ENCODE measurements at regions not wholly inside any gene's neighbourhood (a gene's known extent, or its start where the extent isn't known, plus 50 kb on each side); places are given as distances from the start of the nearest gene placed in this dataset.

GRCh38 chr15:38646716-38647115 is 82.1 kb upstream of the RASGRP1 start:
- TF ChIP-seq, protein P1, sequence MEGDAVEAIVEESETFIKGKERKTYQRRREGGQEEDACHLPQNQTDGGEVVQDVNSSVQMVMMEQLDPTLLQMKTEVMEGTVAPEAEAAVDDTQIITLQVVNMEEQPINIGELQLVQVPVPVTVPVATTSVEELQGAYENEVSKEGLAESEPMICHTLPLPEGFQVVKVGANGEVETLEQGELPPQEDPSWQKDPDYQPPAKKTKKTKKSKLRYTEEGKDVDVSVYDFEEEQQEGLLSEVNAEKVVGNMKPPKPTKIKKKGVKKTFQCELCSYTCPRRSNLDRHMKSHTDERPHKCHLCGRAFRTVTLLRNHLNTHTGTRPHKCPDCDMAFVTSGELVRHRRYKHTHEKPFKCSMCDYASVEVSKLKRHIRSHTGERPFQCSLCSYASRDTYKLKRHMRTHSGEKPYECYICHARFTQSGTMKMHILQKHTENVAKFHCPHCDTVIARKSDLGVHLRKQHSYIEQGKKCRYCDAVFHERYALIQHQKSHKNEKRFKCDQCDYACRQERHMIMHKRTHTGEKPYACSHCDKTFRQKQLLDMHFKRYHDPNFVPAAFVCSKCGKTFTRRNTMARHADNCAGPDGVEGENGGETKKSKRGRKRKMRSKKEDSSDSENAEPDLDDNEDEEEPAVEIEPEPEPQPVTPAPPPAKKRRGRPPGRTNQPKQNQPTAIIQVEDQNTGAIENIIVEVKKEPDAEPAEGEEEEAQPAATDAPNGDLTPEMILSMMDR (conservative IDR thresholded peaks at IDR 0.05; ENCODE audit: low read depth), result no peak
- no peak overlapping the region for H3K27ac ChIP-seq
- DNase-seq (ENCODE audit: low spot score), result no peak
- CTCF ChIA-PET, result no interaction called here
- POLR2A ChIA-PET (ENCODE audit: low non-redundant PET), result no interaction called here

- DNase-seq (ENCODE audit: low spot score), result peak; percentile 71
- ChIA-PET POLR2A (ENCODE audit: low non-redundant PET) (no interaction called here), CTCF (interaction anchor here (0.8 to 2.2 kb wide), 4 partner anchors 82 to 233 kb away, joined by 3 to 24 read pairs (median 3); partner anchors contain the start of gene RASGRP1)
- TF ChIP-seq, protein P1 (conservative IDR thresholded peaks at IDR 0.05; ENCODE audit: low read depth), result peak; percentile 41
- H3K27ac ChIP-seq, result no peak overlapping the region
These were observed 83.1 kb upstream of the RASGRP1 start for GRCh38 chr15:38647683-38648082.

- ChIA-PET CTCF (interaction anchor here (0.6 to 2.2 kb wide), 7 partner anchors 83 to 653 kb away, joined by 3 to 24 read pairs (median 3); partner anchors contain the start of gene RASGRP1), POLR2A (ENCODE audit: low non-redundant PET) (no interaction called here)
- DNase-seq (ENCODE audit: low spot score), result peak; percentile 43
- TF ChIP-seq, protein P1 (conservative IDR thresholded peaks at IDR 0.05; ENCODE audit: low read depth), result no peak
- no peak overlapping the region for H3K27ac ChIP-seq
These were observed 83.7 kb upstream of the RASGRP1 start for GRCh38 chr15:38648121-38648843.

GRCh38 chr15:38650384-38650783 is 85.8 kb upstream of the RASGRP1 start:
- ChIA-PET CTCF (interaction anchor here (0.9 kb wide), 1 partner anchor 87 kb away, joined by 4 read pairs; no protein-coding TSS in a partner anchor), POLR2A (ENCODE audit: low non-redundant PET) (no interaction called here)
- no peak overlapping the region for H3K27ac ChIP-seq
- DNase-seq (ENCODE audit: low spot score), result no peak
- TF ChIP-seq, protein P1 (conservative IDR thresholded peaks at IDR 0.05; ENCODE audit: low read depth), result no peak

GRCh38 chr15:38650936-38651327 is 86.3 kb upstream of the RASGRP1 start:
- ChIA-PET POLR2A (ENCODE audit: low non-redundant PET) (no interaction called here), CTCF (no interaction called here)
- H3K27ac ChIP-seq, result no peak overlapping the region
- no peak for DNase-seq (ENCODE audit: low spot score)
- TF ChIP-seq, protein P1 (conservative IDR thresholded peaks at IDR 0.05; ENCODE audit: low read depth), result no peak

DNA sequence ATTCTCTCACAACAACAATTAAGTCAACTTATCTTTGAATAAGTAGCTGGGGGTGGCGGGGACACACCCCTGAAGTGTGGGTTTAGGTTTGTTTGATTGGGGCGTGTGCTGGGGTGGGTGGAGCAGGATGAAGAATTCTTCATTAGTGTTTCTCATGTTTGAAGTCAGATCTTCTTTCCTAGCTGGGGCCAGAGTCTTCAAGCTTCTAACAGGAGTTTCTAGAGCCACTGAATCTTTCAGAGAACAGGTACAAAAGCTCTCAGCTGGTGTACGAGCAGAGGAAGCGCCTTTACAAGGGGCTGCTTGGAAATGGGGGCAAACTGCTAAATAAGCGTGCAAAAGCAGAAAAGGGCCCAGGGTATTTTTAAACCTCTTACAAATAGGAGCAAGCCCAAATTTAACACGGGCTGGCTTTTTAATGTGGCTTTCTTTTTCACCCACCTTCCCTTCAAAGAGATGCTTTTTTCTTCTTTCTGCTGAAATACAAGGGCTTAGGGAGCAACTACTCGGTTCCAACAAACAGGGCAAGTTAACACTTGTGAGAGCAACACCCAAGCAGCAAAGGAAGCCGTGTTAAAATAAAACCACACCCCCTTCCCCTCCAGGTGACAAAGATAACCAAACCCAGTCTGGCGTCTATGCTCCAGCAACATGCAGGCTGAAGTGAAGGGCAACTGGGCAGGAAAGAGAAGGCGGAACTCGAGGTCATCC is 86.9 kb upstream of the RASGRP1 start:
- TF ChIP-seq, protein P1 (conservative IDR thresholded peaks at IDR 0.05; ENCODE audit: low read depth), result no peak
- ChIA-PET POLR2A (ENCODE audit: low non-redundant PET) (no interaction called here), CTCF (interaction anchor here (0.6 kb wide), 1 partner anchor 108 kb away, joined by 3 read pairs; no protein-coding TSS in a partner anchor)
- no peak overlapping the region for H3K27ac ChIP-seq
- DNase-seq (ENCODE audit: low spot score), result peak; percentile 13

Data from RWPE1 (cell line).